ENCODE measurements at regions not wholly inside any gene's neighbourhood (a gene's known extent, or its start where the extent isn't known, plus 50 kb on each side); places are given as distances from the start of the nearest gene placed in this dataset.

DNA sequence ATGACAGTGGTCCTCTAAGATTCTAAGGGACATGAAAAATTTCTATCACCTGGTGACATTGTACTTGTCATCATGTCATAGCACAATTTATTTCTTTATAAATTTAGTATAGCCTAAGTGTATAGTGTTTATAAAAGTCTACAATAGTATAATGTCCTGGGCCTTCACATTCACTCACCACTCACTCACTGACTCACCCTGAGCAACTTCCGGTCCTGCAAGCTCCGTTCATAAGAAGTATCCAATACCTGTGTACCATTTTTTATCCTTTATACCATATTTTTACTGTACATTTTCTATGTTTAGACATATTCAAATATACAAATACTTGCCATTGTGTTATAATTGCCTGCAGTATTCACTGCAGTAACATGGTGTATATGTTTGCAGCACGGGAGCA is 72.8 kb upstream of the DSEL start:
- TF ChIP-seq CTCF (IDR thresholded peaks at IDR 0.05) (no peak), POLR2A (IDR thresholded peaks at IDR 0.05) (no peak)

All from Peyer's patch (tissue), 4 donors.